HUES48 (cell line): ENCODE measurements at regions not wholly inside any gene's neighbourhood (a gene's known extent, or its start where the extent isn't known, plus 50 kb on each side); places are given as distances from the start of the nearest gene placed in this dataset.

Experiments
- H3K27ac ChIP-seq: one replicate; pipeline ENCODE4 v1.7.0; 2013; ENCODE audit warnings: low read depth, low read length, inconsistent platforms
- H3K27me3 ChIP-seq: 2 replicates; pipeline ENCODE4 v1.6.1; 2013; ENCODE audit warnings: mild to moderate bottlenecking, low read length; ENCODE audit not compliant: control insufficient read depth, insufficient read depth
- H3K36me3 ChIP-seq: 2 replicates; pipeline ENCODE4 v1.6.1; 2013; ENCODE audit warnings: low read length; ENCODE audit not compliant: control insufficient read depth, insufficient read depth
- H3K4me1 ChIP-seq: 2 replicates; pipeline ENCODE4 v1.6.1; 2013; ENCODE audit warnings: mild to moderate bottlenecking, low read length; ENCODE audit not compliant: control insufficient read depth, insufficient read depth
- H3K4me3 ChIP-seq: 2 replicates; pipeline ENCODE4 v1.5.1; 2013; ENCODE audit warnings: mild to moderate bottlenecking, low read depth, low read length
- H3K9ac ChIP-seq: 2 replicates; pipeline ENCODE4 v1.6.1; 2013; ENCODE audit warnings: mild to moderate bottlenecking, low read depth, low read length, moderate library complexity
- H3K9me3 ChIP-seq: 2 replicates; pipeline ENCODE4 v1.6.1; 2013; ENCODE audit warnings: low read length; ENCODE audit not compliant: control insufficient read depth, insufficient read depth

DNA sequence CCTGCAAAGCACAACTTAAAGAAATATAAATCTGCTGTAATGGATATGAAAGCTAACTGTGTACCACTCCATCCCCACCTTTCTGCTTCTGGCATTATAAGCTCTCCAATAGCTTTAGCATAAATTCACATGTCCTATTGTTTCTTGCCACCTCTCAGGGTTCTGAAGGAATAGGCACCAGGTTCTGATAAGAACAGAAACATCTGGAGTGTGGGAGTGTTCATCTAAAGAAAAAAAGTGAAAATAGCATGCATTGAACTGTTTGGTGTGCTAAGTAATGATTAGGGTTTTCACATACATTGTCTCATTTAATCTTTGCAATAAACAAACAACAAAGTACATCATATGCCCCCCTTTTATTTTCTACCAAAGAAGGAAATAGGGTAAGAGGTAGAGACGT lies 72.3 kb downstream of the FAM76B start:
- H3K4me1 ChIP-seq = no peaks in the 10 kb centered on the region
- no peak overlapping the region for H3K9ac ChIP-seq
- H3K27ac ChIP-seq = no peak overlapping the region
- no peak overlapping the region for H3K4me3 ChIP-seq
- H3K27me3 ChIP-seq = no peaks in the 10 kb centered on the region
- H3K9me3 ChIP-seq = no peaks in the 10 kb centered on the region
- no peaks in the 10 kb centered on the region for H3K36me3 ChIP-seq

DNA sequence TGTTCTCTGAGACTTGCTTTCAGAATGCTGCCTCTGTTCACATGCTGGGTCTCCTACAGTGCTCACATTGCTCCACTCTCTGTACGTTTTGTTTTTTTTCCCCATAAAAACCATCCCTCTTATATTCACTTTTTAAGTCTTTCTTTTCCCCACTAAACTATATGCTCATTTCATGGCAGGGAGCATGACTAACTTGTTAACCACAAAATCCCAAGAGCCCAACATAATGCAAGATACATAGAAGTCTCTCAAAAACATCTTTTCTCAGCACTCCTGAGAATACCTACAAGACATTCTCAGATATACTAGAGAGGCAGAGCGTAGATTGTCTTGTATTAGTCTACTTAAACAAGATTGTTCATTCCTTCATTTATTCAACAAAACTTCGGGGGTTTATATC lies 73.3 kb downstream of the FAM76B start:
- Histone ChIP-seq H3K4me1 (no peaks in the 10 kb centered on the region), H3K36me3 (no peaks in the 10 kb centered on the region), H3K27me3 (no peaks in the 10 kb centered on the region), H3K9ac (no peak overlapping the region), H3K27ac (no peak overlapping the region), H3K4me3 (no peak overlapping the region), H3K9me3 (no peaks in the 10 kb centered on the region)

DNA sequence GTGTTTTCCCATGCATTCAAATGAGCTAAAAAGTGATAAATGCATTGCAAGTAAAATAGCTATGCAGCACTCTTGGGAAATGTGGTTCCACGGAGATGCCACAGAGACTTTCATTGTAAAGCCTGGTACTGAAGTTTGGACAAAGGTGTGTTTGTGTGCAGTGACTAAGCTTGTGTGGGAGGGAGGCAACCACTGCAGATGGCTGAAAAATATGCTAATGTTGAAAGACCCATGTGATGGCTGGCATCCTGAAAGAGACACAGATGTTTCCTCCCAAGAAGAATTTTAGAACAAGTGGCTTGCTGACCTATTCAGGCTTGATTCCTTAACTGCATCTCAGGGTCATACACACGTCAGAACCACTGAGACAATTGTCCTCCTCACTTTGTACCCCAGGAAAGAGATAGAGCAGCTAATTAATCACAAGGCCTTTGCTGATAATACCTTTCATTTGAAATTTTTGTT lies 73.8 kb downstream of the FAM76B start:
- Histone ChIP-seq H3K9ac (no peak overlapping the region), H3K4me3 (no peak overlapping the region), H3K27me3 (no peaks in the 10 kb centered on the region), H3K4me1 (no peaks in the 10 kb centered on the region), H3K9me3 (no peaks in the 10 kb centered on the region), H3K27ac (no peak overlapping the region), H3K36me3 (no peaks in the 10 kb centered on the region)

DNA sequence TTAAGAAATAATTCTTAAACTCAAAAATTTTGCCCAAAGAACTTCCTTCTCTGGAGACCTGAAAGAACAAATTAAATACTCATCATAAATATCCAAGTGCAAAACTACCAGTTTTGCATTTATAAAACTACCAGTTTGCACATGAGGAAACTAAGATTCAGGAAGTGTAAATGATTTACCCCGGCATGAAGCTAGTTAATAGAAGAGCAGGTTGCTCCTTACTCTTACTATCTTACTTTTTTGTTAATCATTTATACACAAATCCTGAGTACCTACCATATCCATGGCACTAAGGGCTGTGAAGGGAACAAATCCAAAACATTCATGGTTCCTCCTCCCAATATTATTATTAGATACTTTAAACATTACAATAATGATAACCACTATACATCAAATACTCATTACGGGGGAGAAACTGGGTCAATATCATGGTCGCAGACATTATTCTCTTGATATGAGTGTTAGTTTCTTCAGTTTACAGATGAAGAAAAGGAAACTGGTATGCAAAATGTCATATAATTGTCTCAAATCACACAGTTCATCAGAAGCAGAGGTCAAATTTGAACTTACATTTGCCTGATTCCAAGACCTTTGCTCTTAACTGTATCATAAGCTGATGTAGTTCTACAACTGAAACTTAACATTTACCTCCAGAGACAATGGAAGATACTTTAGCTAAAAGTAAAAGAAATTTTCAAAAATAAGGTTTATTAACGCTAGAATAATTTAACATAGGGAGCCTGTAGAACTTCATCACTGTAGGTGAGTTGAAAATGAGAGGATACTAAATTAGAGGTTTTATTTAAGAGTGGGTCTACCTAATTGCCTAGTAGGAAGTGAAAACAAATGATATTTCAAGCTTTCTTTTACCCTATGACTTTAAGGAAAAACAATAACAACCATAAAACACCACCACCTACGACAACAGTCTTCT lies 74.5 kb downstream of the FAM76B start:
- no peaks in the 10 kb centered on the region for H3K27me3 ChIP-seq
- no peaks in the 10 kb centered on the region for H3K4me1 ChIP-seq
- H3K27ac ChIP-seq = no peak overlapping the region
- no peaks in the 10 kb centered on the region for H3K9me3 ChIP-seq
- no peak overlapping the region for H3K4me3 ChIP-seq
- H3K36me3 ChIP-seq = no peaks in the 10 kb centered on the region
- H3K9ac ChIP-seq = no peak overlapping the region

DNA sequence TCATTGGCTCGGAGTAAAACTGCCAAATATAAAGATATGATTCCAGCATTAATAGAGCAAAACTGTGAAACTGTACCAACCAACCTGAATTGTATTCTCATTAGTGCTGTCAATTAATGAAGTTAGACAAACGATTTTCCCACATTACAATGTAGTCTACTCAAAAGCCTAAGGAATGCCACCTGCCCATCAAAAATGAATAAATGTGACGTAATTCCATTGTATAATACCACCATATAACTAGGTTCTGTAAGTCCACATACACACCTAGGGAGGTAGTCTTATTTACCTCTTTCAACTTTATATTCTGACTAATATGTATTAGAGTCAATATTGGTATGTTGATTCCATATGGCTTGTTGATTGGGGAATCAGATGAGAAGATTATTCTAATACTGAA lies 76.2 kb downstream of the FAM76B start:
- Histone ChIP-seq H3K9ac (no peak overlapping the region), H3K9me3 (no peaks in the 10 kb centered on the region), H3K27me3 (no peaks in the 10 kb centered on the region), H3K4me3 (no peak overlapping the region), H3K27ac (no peak overlapping the region), H3K4me1 (no peaks in the 10 kb centered on the region), H3K36me3 (no peaks in the 10 kb centered on the region)

DNA sequence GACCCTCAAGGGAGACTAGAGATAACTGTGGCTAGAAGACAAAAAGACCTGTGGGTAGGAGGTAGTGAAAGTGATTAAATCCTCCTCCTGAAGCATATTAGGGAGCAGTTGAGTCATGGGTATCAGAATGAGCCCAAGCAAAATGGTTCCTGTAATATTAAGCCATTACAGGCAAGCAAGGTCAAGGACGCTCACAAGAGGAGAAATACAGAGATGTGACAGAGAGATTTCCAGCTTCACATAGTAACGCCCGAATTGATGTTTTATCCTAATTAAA lies 77.7 kb downstream of the FAM76B start:
- Histone ChIP-seq H3K4me1 (no peaks in the 10 kb centered on the region), H3K27ac (no peak overlapping the region), H3K36me3 (no peaks in the 10 kb centered on the region), H3K27me3 (no peaks in the 10 kb centered on the region), H3K4me3 (no peak overlapping the region), H3K9me3 (no peaks in the 10 kb centered on the region), H3K9ac (no peak overlapping the region)

DNA sequence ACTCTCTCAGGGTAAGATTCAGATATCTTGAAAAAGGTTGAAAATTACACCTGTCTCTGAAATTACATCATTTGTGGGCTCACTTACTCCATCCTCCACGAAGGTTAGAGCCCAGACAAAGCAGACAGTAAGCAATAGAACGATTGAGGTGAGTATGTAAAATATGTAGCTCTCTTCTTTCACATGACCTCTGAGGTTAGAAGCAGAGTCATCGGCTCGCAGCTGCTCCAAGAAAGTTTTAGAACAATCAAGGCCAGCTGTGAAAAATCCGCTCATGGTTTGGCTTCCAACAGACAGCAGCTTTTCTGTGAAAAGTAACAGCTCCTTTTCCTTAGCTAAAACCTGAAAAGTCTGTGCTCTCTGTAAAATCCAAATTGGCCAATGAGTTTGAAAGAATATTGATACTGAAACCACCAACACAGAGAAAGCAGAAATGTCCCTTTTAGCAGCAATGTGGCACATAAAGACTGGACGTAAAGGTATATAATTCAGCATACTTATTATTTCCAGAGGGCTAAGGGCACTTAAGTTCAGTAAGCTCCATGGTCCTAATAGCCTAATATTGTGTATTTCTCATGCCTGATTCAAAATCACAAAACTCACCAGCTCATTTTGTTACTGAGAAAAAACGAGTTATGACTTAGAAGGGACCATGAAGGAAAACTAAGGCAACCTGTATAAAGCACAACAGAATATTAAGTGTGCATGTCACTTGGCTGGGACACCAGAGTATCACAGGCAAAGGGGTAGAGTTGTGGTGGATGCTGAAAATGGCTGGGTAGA lies 78.2 kb downstream of the FAM76B start:
- Histone ChIP-seq H3K27me3 (no peaks in the 10 kb centered on the region), H3K9ac (no peak overlapping the region), H3K4me3 (no peak overlapping the region), H3K36me3 (no peaks in the 10 kb centered on the region), H3K4me1 (no peaks in the 10 kb centered on the region), H3K9me3 (no peaks in the 10 kb centered on the region), H3K27ac (no peak overlapping the region)

DNA sequence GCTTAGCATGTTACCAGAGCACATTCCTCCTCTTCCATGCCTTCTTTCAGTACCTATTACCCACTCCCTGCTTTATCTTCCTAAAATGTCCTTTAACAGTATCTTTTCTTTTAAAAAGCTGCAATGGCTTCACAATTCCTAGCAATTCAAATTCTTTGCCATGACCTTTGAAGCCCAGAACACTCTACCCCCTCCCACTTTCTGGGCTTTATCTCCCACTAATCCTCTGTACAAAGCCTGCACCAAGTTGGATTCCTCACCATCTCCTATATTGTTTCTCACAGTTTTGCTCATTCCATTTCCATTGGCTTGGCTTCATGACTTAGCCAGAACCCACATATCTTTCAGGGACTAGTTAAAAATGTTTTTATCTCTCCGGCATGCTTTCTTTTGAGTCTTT lies 80.9 kb downstream of the FAM76B start:
- Histone ChIP-seq H3K9ac (no peak overlapping the region), H3K27ac (no peak overlapping the region), H3K4me3 (no peak overlapping the region), H3K27me3 (no peaks in the 10 kb centered on the region), H3K36me3 (no peaks in the 10 kb centered on the region), H3K9me3 (no peaks in the 10 kb centered on the region), H3K4me1 (no peaks in the 10 kb centered on the region)

DNA sequence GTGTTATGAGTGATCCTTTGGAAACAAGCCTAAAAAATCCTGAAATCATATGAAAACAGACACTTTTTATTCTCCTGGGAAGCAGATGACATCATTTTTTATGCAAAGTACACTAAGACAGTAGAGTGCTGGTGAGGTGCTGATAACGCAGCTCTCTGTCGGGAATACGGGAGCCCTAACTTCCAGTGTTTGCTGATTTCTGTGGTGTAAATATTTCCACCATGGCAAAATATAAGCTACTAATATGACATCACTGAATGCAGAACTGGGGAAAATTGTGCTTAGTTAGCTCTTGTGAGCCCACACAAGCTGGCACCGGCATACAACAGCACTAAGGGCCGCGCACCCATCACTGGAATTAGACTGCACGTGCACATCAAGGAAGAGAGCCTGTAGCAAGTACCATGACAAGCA lies 82.6 kb downstream of the FAM76B start:
- no peak overlapping the region for H3K4me3 ChIP-seq
- no peak overlapping the region for H3K9ac ChIP-seq

DNA sequence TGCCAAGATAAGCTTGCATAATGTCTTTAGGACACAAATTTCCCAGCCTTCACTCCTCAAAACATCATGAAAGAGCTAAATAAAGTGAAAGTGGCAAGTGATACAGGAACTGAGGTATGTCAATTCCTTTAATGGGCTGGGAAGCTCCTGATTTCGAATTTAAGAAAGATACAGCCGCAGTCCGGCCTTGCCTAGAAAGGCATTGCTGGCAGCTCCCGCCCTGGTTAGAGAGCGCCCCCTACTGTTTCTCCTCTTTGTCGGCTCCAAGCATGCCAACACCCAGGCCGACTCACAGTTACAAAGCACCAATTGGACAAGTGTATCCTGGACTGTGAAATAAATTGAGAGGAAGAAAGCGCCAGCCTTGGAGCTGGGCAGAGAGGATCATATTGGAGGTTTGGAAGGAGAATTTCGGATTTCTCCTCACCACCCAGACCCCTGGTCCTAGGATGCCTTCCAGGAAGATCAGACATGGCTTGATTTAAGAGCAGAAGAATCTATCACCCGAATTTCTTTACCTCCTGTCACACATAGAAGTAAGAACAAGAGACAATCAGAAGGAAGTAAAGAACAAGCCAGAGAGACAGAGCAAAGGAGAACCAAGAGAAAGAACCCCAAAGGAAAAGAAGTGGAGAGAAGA lies 84.0 kb downstream of the FAM76B start:
- no peak overlapping the region for H3K27ac ChIP-seq
- H3K9ac ChIP-seq = no peak overlapping the region

More for the DNA sequence above, 82.6 kb downstream of the FAM76B start:
- Histone ChIP-seq H3K9me3 (no peaks in the 10 kb centered on the region), H3K36me3 (no peaks in the 10 kb centered on the region), H3K27ac (no peak overlapping the region), H3K4me1 (no peaks in the 10 kb centered on the region), H3K27me3 (no peaks in the 10 kb centered on the region)

DNA sequence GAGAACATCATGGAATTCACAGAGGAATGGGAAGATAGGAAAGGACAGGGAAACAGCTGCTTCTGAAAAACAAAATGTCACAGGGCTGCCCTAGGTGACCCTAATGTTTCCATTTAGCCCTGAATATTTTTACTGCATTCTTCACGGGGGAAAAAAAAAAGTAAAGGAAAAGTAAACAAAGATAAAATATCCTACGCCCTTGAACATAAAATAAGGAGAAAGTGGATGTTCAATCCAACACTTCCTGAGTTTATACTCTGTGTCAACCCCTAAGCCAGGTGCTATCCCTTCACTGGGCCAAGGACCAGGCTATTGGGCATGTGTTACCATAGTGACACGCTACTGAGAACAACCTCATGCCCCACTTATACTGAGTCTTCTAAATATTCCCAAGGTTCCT lies 84.7 kb downstream of the FAM76B start:
- Histone ChIP-seq H3K4me3 (no peak overlapping the region), H3K4me1 (no peaks in the 10 kb centered on the region), H3K36me3 (no peaks in the 10 kb centered on the region), H3K27me3 (no peaks in the 10 kb centered on the region), H3K27ac (no peak overlapping the region), H3K9ac (no peak overlapping the region), H3K9me3 (no peaks in the 10 kb centered on the region)

More for the DNA sequence above, 84.0 kb downstream of the FAM76B start:
- H3K27me3 ChIP-seq = no peaks in the 10 kb centered on the region
- no peaks in the 10 kb centered on the region for H3K9me3 ChIP-seq
- H3K36me3 ChIP-seq = no peaks in the 10 kb centered on the region
- H3K4me3 ChIP-seq = no peak overlapping the region
- H3K4me1 ChIP-seq = no peaks in the 10 kb centered on the region
